PC-3 (cell line): ENCODE measurements at regions not wholly inside any gene's neighbourhood (a gene's known extent, or its start where the extent isn't known, plus 50 kb on each side); places are given as distances from the start of the nearest gene placed in this dataset.

ENCODE experiments used
- ATAC-seq: fragments of 200-7000 bp; cut with Tn5 transposase; 2 replicates; pipeline ENCODE4 v1.9.1; 2020; ENCODE audit warnings: mild to moderate bottlenecking, moderate library complexity
- BruUV-seq: library from RNA; stranded (reverse); fragments of 400-500 nt; replicated peaks from 2 replicates; lab custom pipeline; 2021; lab: Mats Ljungman, UMichigan
- CTCF ChIA-PET: fragments of 300-600 bp; sonication (Branson Sonifier 250); formaldehyde crosslinking; loops from one replicate; lab custom pipeline; 2022; ENCODE audit warnings: antibody characterized with exemption; lab: Charles Lee
- POLR2A ChIA-PET: fragments of 300-600 bp; sonication (Branson Sonifier 250); formaldehyde crosslinking; loops from one replicate; lab custom pipeline; 2022; ENCODE audit warnings: antibody characterized with exemption; ENCODE audit not compliant: unreplicated experiment; lab: Charles Lee
- DNase-seq: peaks from one replicate; pipeline ENCODE4 v3.0.0-alpha.2; 2015
- H2AFZ ChIP-seq: fragments of 300-600 bp; sonication (generic); 2 replicates; pipeline ENCODE4 v1.6.0; 2016; ENCODE audit warnings: antibody characterized with exemption, low read length
- H3F3A ChIP-seq: fragments of 300-600 bp; sonication (generic); one replicate; pipeline ENCODE4 v1.6.0; 2017; ENCODE audit warnings: antibody characterized with exemption, low read length, control low read depth, mild to moderate bottlenecking; ENCODE audit not compliant: unreplicated experiment
- H3K27ac ChIP-seq: fragments of 300-600 bp; sonication (generic); 2 replicates; pipeline ENCODE4 v1.5.1; 2016; ENCODE audit warnings: mild to moderate bottlenecking, low read length
- H3K27me3 ChIP-seq: fragments of 300-600 bp; sonication (generic); 2 replicates; pipeline ENCODE4 v1.6.1; 2016; ENCODE audit warnings: low read length, mixed read lengths
- H3K36me3 ChIP-seq: fragments of 300-600 bp; sonication (generic); 2 replicates; pipeline ENCODE4 v1.6.1; 2016; ENCODE audit warnings: low read depth, mixed run types, low read length, mixed read lengths
- H3K4me1 ChIP-seq: fragments of 300-600 bp; sonication (generic); 2 replicates; pipeline ENCODE4 v1.5.1; 2016; ENCODE audit warnings: low read length; ENCODE audit not compliant: insufficient read depth
- H3K4me2 ChIP-seq: fragments of 300-600 bp; sonication (generic); 2 replicates; pipeline ENCODE4 v1.6.0; 2016; ENCODE audit warnings: low read length
- H3K4me3 ChIP-seq: fragments of 300-600 bp; sonication (generic); 2 replicates; pipeline ENCODE4 v1.5.1; 2016; ENCODE audit warnings: mild to moderate bottlenecking, low read length, mixed read lengths
- H3K79me2 ChIP-seq: fragments of 300-600 bp; sonication (generic); 2 replicates; pipeline ENCODE4 v1.6.1; 2017; ENCODE audit warnings: low read length, mixed read lengths
- H3K9ac ChIP-seq: fragments of 300-600 bp; sonication (generic); 2 replicates; pipeline ENCODE4 v1.6.0; 2016; ENCODE audit warnings: mild to moderate bottlenecking, low read length
- H3K9me2 ChIP-seq: fragments of 300-600 bp; sonication (generic); replicated peaks from 2 replicates; pipeline ENCODE4 v1.6.1; 2016; ENCODE audit warnings: mixed run types, low read length, mixed read lengths
- H3K9me3 ChIP-seq: fragments of 300-600 bp; sonication (generic); 2 replicates; pipeline ENCODE4 v1.6.1; 2016; ENCODE audit warnings: low read length, mixed read lengths
- H4K20me1 ChIP-seq: fragments of 300-600 bp; sonication (generic); 2 replicates; pipeline ENCODE4 v1.6.1; 2016; ENCODE audit warnings: low read length, mixed read lengths
- EZH2 ChIP-seq: fragments of 300-600 bp; sonication (generic); IDR thresholded peaks from one replicate; pipeline ENCODE4 v1.6.1; 2017; ENCODE audit warnings: antibody characterized with exemption, mild to moderate bottlenecking, low read length; ENCODE audit not compliant: unreplicated experiment
- EZH2phosphoT487 ChIP-seq: fragments of 300-600 bp; sonication (generic); IDR thresholded peaks from 2 replicates; pipeline ENCODE4 v1.6.1; 2018; ENCODE audit warnings: mild to moderate bottlenecking, antibody characterized with exemption, low read length, borderline replicate concordance
- intact Hi-C: fragments of 100-400 bp; cut with micrococcal nuclease; formaldehyde crosslinking; loops from 2 replicates; pipeline ENCODE4 v1.9.0; 2023
- TF ChIP-seq, protein P1 (sequence below): fragments of 300-600 bp; sonication (generic); conservative IDR thresholded peaks from 2 replicates; pipeline ENCODE4 v1.5.1; 2017; ENCODE audit warnings: antibody characterized with exemption, low read depth, mild to moderate bottlenecking, low read length

GRCh38 chr11:127816962-127817361, 770.4 kb downstream of the ETS1 start:
- TF ChIP-seq, protein P1, sequence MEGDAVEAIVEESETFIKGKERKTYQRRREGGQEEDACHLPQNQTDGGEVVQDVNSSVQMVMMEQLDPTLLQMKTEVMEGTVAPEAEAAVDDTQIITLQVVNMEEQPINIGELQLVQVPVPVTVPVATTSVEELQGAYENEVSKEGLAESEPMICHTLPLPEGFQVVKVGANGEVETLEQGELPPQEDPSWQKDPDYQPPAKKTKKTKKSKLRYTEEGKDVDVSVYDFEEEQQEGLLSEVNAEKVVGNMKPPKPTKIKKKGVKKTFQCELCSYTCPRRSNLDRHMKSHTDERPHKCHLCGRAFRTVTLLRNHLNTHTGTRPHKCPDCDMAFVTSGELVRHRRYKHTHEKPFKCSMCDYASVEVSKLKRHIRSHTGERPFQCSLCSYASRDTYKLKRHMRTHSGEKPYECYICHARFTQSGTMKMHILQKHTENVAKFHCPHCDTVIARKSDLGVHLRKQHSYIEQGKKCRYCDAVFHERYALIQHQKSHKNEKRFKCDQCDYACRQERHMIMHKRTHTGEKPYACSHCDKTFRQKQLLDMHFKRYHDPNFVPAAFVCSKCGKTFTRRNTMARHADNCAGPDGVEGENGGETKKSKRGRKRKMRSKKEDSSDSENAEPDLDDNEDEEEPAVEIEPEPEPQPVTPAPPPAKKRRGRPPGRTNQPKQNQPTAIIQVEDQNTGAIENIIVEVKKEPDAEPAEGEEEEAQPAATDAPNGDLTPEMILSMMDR = no peak
- TF ChIP-seq EZH2phosphoT487 (no peak), EZH2 (no peak)
- H3K27me3 ChIP-seq = no peaks in the 10 kb centered on the region
- no peaks in the 10 kb centered on the region for H3K9me3 ChIP-seq
- ChIA-PET CTCF (no interaction called here), POLR2A (no interaction called here)
- H3F3A ChIP-seq = no peaks in the 10 kb centered on the region
- H3K79me2 ChIP-seq = no peaks in the 10 kb centered on the region
- no peak overlapping the region for H3K9ac ChIP-seq
- BruUV-seq = no TSS peak
- ATAC-seq (no peak), DNase-seq (no peak)
- H4K20me1 ChIP-seq = no peaks in the 10 kb centered on the region
- intact Hi-C loops = no loop called here
- no peak overlapping the region for H2AFZ ChIP-seq
- H3K36me3 ChIP-seq = no peaks in the 10 kb centered on the region
- no peak overlapping the region for H3K4me3 ChIP-seq
- no peaks in the 10 kb centered on the region for H3K9me2 ChIP-seq
- H3K27ac ChIP-seq = no peak overlapping the region
- no peak overlapping the region for H3K4me2 ChIP-seq
- H3K4me1 ChIP-seq = no peaks in the 10 kb centered on the region

DNA sequence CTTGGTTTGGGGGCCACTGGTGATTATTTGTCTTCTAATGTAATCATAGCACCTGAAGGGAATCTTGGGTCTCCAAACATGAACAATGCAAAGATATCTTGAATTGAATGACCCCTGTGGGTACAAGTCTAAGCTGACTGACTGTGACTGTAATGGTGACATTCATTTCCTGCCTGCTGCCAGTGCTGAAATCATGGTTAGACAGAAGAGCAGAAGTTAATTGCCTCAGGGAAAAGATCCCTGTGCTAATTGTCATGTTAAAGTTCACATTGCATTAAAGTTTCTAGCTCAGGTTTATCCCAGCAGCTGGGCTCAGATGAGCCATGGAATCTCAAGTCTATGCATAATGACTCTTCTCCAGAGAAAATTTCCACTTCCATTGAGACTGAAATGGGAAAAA, 772.0 kb downstream of the ETS1 start:
- Histone ChIP-seq H3K9me2 (no peaks in the 10 kb centered on the region), H3K36me3 (no peaks in the 10 kb centered on the region), H3K27ac (no peak overlapping the region), H3K9ac (no peak overlapping the region), H3K4me1 (no peaks in the 10 kb centered on the region), H3K79me2 (no peaks in the 10 kb centered on the region), H3K27me3 (peaks cover 9% of the 10 kb centered on the region; the same call in 1 of the 2 replicates), H3F3A (no peaks in the 10 kb centered on the region), H3K4me2 (no peak overlapping the region), H3K9me3 (no peaks in the 10 kb centered on the region), H3K4me3 (no peak overlapping the region), H4K20me1 (no peaks in the 10 kb centered on the region), H2AFZ (no peak overlapping the region)
- DNase-seq (no peak), ATAC-seq (no peak)
- ChIA-PET POLR2A (no interaction called here), CTCF (no interaction called here)
- TF ChIP-seq, protein P1 = no peak
- no peak for TF ChIP-seq EZH2
- no peak for TF ChIP-seq EZH2phosphoT487
- intact Hi-C loops = no loop called here
- no TSS peak for BruUV-seq

GRCh38 chr11:127806501-127806900, 780.9 kb downstream of the ETS1 start:
- BruUV-seq = no TSS peak
- DNase-seq (no peak), ATAC-seq (no peak)
- Histone ChIP-seq H3F3A (no peaks in the 10 kb centered on the region), H3K9ac (no peak overlapping the region), H3K4me1 (no peaks in the 10 kb centered on the region), H3K27me3 (peaks cover 32% of the 10 kb centered on the region), H3K36me3 (no peaks in the 10 kb centered on the region), H3K4me3 (no peak overlapping the region), H3K27ac (no peak overlapping the region), H3K79me2 (no peaks in the 10 kb centered on the region), H3K9me2 (no peaks in the 10 kb centered on the region), H3K4me2 (no peak overlapping the region), H3K9me3 (no peaks in the 10 kb centered on the region), H2AFZ (no peak overlapping the region), H4K20me1 (no peaks in the 10 kb centered on the region)
- ChIA-PET CTCF (no interaction called here), POLR2A (no interaction called here)
- intact Hi-C loops = no loop called here
- TF ChIP-seq EZH2phosphoT487 (no peak), EZH2 (no peak)
- TF ChIP-seq, protein P1 = no peak
